HG03039 (cell line): ENCODE measurements at regions not wholly inside any gene's neighbourhood (a gene's known extent, or its start where the extent isn't known, plus 50 kb on each side); places are given as distances from the start of the nearest gene placed in this dataset.

Experiments used
- ATAC-seq: cut with Tn5 transposase; IDR thresholded peaks from one replicate; pipeline ENCODE4 v1.9.1; 2021; ENCODE audit warnings: mild to moderate bottlenecking, moderate library complexity; ENCODE audit not compliant: unreplicated experiment

GRCh38 chr4:137644201-137644600 is 111.9 kb upstream of the PCDH18 start:
- no peak for ATAC-seq

DNA sequence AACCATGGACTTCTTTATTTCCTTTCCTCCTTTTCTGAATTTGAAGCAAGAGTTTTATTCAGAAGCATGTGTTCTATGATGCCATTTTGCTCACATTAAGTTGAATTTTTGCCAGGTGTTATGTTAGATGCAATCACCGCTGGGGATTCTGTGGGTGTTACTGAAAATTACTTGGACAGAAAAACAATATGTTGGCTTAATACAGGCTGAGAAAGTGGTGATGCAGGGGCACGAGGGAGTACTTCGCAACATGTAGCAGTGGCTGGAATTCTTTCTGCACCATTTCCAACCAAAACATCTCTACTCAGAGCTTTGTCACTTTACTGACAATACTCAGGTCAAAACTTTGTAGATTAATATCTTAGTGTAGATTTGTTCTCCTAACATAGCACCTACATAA is 109.2 kb upstream of the PCDH18 start:
- ATAC-seq = no peak

- no peak for ATAC-seq
Observed at GRCh38 chr4:137640838-137641158, 108.5 kb upstream of the PCDH18 start.

DNA sequence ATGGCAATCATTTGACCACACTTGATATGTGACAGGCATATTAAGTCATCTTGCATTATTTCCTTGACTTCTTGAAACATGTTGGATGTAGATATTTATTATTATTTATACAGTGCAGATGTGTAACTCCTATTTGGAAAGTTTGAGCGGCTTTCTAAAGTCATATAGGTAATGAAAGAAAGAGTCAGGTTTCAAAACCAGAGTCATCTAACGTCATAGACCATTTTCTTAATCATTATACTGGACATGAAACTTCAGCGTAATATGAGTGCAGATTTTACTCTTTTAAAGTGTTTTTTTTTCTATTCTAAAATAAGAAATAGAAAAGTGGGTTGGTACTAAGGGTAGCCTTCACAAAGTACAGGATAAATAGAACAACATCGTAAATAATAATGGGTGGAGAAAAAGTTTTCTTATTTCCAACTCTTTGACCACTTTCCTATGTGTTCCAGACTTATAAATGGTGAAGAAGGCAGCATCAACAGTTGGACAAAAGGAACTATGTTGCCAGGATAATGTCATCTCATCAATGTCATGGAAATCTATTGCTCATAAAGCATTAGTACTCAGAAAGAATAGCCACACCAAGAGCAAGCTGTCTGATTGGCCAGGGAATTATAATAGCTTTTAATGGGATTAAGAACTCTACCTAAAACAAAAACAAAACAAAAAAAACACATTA is 108.0 kb upstream of the PCDH18 start:
- no peak for ATAC-seq

GRCh38 chr4:137638934-137639333 is 106.6 kb upstream of the PCDH18 start:
- ATAC-seq = no peak

- ATAC-seq = no peak
Observed at GRCh38 chr4:137635601-137636000, 103.3 kb upstream of the PCDH18 start.

GRCh38 chr4:137635108-137635507 is 102.8 kb upstream of the PCDH18 start:
- no peak for ATAC-seq

- no peak for ATAC-seq
Observed at GRCh38 chr4:137632842-137633241, 100.5 kb upstream of the PCDH18 start.

DNA sequence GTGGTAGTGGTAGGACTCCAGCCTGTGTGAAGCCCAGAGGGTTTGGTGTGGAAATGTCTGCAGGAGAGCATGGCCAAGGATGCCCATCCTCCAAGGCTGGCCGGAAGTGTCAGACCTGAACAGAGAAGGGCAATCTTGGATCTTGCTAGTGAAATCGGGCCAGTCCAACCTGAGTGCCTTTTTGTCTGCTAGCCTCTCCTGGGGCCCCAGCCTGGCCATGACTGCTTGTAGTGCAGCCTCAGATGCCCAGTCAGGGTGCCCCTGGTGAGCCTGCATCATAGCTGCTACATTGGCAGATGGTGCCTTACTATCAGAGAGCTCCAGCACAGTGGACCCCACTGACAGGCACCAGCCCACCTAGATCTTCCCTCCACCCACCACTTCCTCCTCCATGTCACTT is 99.3 kb upstream of the PCDH18 start:
- ATAC-seq = no peak

GRCh38 chr4:137630252-137630651 is 98.0 kb upstream of the PCDH18 start:
- no peak for ATAC-seq

GRCh38 chr4:137627739-137628460 is 95.6 kb upstream of the PCDH18 start:
- ATAC-seq = no peak

DNA sequence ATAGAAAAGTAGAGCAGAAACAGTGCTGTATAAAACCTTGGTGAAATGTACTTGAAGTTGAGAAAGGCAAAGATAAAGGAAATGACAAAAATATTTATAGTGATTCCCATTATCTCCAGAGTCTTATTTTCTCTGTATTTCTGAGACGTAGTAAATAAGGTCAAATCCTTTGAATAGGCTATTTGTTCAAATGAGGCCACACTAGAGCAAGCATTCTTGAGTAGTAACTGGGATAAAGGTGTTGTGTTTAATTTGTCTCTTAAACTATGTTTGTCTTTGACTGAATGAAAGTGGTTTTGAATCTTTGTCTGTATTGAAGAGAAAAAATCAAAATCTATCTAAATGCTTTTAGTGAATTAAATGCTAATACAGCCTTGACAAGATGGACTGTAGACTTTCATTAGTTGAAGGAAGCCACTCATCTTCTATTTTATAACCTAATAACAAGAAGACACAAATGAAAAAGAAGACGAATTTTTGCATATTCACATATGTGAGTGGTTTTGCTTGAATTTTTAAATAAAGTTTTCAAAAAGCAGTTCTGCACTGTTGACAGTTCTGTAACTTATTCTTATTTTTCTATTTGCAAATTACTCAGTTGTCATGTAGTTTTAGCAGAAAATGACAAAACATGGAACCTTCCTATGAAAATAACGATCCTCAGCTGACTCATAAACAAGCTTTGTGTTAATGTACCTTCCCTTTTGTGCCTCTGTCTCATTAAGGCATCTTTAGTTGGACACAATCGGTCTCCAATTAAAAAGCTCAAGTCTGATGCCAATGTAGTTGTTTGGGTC is 94.8 kb upstream of the PCDH18 start:
- no peak for ATAC-seq

GRCh38 chr4:137623013-137623412 is 90.7 kb upstream of the PCDH18 start:
- no peak for ATAC-seq

GRCh38 chr4:137621056-137621455 is 88.8 kb upstream of the PCDH18 start:
- ATAC-seq = no peak

- no peak for ATAC-seq
Observed at GRCh38 chr4:137614491-137614890, 82.2 kb upstream of the PCDH18 start.

GRCh38 chr4:137611998-137612700 is 79.9 kb upstream of the PCDH18 start:
- ATAC-seq = no peak

GRCh38 chr4:137610960-137611359 is 78.7 kb upstream of the PCDH18 start:
- no peak for ATAC-seq

- ATAC-seq = no peak
Observed at GRCh38 chr4:137609718-137610430, 77.6 kb upstream of the PCDH18 start.

- no peak for ATAC-seq
Observed at GRCh38 chr4:137608085-137608484, 75.8 kb upstream of the PCDH18 start.

DNA sequence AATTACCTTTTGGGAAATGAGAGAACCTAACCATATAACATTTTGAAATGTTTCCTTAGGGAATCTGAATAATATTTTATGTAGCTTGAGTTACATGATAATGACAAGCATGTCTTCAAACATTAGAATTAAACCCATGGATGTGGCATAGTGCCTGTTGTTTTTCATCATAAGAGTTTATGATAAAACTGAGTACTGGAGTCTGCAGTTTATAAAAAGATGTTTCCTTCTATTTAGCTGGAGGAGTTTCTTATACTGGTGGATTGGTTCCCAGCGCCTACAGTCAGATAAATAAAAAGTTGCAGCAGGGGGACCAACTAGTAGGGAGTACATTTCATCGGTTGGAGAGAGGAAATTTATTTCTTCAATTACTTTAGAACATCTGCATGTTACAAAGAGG is 70.1 kb upstream of the PCDH18 start:
- no peak for ATAC-seq

DNA sequence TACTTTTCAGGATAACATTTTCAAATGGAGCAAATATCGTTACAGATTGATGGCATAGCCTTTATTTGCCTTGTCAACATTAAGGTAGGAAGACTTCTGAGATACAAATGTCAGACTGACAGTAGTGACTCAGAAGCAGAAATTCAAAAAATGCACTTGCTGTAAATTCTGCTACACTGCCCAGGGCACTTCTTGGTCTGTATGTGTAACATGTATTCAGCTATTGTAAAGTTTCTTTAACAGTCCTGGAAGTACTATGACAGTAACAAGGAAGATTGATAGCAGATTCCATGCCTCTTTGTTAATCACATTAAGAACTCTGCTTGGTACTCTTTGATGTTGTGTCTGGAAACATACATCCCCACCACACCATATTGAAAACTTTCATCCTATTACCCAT is 69.6 kb upstream of the PCDH18 start:
- ATAC-seq = no peak
